NCI-H524 treated with DMSO at 0.1 percent for 48 hours (cell line): ENCODE measurements at regions not wholly inside any gene's neighbourhood (a gene's known extent, or its start where the extent isn't known, plus 50 kb on each side); places are given as distances from the start of the nearest gene placed in this dataset.
"Not testable (repeated sequence)": the region's sequence is repeated elsewhere in the genome, so short reads cannot be mapped to it uniquely, and the experiment has no call there.

ENCODE experiments used
- DNase-seq: peaks from one replicate; lab custom pipeline; 2025; lab: John Stamatoyannopoulos, UW

DNA sequence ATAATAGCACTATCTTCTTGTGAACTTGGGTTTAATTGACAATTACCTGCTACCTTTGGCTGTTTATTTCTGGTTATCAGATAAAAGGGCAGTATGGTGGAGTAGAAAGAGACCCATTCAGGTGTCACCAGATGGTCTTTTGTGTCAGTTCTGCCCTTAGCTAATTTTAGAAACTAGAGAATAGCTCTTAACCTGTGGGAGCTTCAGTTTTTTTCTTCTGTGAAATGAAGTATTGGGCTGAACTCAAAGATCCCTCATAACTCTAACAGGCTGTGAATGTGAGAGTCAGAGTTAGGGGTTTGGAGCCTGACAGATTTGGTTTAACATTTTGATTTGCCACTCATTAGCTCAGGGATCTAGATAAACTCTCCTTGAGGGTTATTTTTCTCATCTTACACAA lies 335.2 kb downstream of the PPP1R2C start:
- no peak for DNase-seq

DNA sequence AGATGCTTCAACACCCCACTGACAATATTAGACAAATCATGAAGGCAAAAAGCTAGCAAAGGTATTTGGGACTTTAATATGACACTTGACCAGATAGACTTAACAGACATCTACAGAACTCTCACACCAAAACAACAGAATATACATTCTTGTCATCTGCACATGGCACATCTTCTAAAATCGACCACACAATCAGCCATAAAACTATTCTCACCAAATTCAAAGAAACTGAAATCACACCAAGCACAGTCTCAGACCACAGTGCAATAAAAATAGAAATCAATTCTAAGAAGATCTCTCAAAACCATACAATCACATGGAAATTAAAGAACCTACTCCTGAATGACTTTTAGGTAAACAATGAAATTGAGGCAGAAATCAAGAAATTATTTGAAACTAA lies 340.8 kb downstream of the PPP1R2C start:
- DNase-seq, result no peak

DNA sequence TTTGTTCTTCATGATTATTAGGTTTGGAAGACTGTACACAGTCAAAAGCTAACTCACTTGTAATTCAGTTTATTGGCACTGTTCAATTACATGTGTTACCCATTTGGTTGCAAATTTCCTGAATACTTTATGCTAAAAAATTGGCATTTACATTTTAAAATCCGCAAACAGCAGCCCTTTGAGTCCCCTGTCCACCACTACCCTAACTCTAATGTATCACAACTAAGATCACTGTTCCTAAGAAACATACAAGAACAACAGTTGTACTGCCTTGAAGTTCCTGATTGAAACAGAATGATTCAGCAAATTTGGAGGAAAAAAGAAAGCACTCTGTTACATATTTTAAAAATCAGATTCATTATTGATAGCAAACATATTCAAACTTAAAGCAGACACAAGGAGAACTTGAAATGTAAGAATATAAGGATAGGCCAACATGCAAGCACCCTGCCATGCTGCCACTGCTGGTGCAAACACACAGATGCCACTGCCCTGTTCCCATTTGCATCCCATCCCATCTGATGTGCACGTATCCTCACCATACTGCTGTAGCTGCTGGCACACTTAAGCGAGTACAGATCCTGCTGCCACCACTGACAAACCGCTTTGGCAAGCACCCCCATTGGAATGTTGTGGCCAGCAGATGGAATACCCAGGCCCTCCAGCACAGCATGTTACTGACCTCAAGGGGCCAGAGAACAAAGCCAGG lies 343.4 kb downstream of the PPP1R2C start:
- DNase-seq, result no peak

DNA sequence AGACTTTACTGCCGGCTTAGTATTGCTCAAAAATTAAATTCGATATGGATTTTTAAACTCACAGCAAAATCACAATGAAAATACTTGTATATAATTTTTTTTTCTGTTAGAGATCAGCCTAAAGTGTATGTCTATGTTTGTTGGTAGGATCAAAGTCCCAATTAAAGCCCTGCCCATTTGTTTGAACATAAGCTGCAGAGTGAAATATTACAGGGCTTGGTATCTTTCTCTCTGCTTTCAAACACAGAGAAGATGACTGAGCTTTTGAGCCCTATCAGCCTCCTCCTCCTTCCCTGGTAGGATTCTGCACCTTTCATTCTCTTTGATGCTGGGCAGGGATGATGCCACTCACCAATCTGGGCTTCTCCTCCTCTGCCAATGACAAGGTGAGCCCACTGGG lies 345.4 kb downstream of the PPP1R2C start:
- DNase-seq, result no peak

DNA sequence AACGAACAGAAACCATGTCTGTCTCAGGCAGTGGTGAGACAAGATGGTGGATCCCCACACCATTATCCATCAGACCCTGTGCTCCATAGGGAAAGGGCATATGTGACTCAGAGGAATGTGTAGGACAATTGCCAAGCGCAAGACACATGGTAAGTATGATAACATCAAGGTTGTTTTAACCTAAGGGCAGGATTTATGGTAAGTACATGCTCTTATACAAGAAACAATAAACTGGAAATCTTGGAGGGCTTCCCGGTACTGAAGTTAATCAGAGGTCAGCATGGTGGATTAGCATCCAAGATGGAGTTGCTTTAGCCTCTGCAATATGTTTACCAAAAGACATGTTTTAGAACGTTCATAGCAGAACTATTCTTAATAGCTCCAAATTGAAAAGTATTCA lies 355.0 kb downstream of the PPP1R2C start:
- no peak for DNase-seq

DNA sequence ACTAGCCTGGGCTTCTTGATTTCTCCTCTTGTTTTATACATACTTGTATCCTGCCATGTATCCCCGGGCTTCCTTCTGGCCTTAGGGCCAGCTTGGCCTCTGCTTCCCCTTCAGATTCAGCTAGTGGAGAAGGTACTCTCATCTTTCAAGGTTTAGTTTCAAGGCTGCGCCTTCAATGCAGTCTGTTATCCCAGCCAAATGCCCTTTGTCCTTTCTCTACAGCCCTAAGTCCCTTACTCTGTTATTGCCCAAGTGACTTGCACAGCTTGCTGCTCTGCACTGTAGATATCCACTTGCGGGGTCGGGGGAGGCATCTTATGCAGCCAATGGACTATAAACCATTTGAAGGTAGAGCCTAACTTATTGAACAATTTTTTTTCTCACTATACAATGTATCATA lies 357.5 kb downstream of the PPP1R2C start:
- no peak for DNase-seq

DNA sequence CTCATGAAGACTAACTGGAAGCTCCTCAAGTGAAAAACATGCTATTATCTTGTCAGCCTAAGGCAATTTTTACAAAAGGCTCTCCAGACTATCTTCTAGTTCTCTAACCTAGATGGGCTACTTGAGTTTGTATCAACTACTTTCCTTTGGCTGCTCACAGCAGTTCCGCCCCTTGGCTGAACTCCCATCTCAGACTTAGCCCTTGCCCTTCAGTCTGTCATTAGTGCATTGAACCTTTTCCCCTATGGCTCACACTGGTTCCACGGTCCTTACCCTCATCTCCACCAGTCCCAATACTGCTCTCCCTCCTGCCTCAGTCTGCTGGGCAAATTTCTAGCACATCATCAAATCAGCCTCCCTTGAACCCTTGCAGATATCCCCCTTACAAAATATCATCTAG lies 362.3 kb downstream of the PPP1R2C start:
- no peak for DNase-seq

DNA sequence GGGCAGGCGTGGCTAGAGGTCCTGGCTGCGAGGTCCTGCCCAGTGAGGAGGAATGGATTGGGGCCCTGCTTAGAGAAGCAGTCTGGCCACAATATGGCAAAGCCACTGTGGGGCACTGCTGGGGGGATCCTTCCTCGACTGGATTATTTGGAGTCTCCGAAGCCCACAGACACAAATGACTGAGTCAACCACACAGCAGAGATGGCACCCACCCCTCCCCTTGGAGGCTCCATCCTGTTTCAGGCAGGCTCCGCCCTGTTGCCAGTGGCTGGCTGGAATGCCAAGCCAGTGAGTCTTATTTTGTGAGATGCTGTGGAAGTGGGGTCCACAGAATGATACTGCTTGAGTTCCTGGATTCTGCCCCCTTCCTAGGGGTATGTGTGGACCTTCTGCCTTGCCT lies 363.9 kb downstream of the PPP1R2C start:
- DNase-seq, result no peak

DNA sequence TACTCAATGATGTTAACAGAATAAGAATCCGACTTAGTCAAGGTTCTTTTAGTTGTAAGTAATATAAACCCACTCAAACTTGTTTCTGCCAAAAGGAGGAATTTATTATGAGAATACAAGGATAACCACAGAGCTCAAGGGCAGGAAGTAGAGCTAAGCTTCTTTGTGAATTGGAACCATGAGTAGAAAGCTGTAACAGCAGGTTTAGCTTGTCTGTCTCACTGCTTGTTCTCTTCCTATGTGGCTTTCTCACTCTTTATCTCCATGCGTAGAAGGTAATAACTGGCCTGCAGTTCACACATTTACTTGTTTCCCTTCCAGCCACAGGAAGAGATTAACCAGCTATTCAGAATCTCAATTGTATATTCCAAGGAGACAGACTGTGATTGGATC lies 378.3 kb downstream of the PPP1R2C start:
- DNase-seq, result no peak

DNA sequence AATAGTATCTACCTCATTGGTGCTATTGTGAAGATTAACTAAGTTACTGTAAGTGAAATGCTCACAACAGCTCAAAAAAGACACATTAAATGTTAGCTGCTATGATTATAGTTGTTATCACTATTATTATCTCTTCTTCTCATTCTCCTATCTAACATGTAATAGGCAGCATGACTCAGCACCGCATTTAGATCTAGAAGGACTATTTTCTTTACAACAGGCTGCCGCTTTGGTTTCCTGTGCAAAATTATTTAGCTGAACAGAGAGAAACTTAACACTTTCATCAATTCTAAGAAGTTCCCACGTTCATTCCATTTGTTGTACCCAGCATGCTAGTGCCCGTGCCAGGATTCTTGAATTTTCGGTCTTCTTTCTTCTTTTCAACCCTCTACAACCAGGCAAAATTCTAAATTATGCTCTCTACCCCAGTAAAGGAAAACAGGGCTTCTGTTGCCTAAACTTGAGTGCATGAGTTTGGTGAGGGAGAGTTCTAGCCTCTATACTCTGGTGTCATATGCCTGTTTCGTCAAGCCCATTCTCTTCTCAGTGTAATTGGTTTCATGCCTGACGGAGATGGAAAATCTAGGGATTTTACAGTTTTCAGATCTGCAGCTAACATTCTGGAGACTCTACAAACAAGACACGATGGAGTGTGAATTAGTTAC lies 378.9 kb downstream of the PPP1R2C start:
- DNase-seq, result no peak

DNA sequence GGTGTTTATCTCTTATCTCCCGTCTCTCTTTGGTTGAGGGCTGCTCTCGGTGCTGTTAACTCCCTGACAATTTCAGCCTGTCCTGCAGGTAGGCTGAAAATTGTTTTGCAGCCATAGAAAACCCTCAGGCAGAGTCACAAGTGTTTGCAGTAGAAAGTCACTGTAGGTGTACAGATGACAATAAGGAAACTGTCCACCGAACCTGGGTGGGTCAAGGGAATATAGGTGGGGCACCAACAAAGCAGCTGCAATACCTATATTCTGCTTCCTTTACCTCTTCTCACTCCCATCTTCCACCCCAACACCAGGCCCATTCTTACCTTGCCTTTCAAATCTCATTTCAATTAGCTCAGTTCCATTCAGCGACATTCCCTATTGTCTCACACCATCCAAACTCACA lies 381.8 kb downstream of the PPP1R2C start:
- no peak for DNase-seq

DNA sequence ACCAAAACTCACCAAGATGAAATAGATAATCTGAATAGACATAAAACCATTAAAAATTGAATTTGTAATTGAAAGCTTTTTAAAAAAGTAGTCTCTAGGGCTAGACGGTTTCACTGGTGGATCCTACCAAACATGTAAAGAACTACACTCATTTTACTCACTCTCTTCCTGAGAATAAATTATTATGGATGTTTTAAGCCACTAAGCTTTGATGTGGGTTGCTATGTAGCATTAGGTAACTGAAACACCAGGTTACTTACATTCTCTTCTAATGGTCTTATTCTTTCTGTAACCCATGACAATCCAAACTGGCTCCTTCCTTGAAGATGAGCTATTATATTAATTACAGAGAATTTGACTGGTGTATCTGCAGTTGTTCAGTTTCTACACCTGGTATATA lies 385.1 kb downstream of the PPP1R2C start:
- DNase-seq, result no peak

DNA sequence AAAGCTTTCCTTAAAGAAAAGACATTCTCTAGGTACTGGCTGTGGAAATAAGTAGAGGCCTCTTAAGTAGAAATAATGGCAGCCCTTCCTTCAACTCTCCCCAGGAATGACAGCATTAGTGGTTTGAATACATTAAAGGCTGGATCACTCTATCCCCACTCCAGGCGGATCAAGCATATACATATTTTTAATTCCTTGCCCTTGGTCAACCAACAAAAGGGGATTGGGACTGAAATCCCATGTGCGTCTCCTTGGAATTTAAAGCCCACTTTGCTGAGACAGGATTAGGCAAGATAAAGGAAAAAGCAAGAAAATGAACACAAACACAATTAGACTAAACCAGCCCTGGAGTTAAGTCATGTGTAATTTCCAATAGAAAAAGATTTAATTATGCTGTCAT lies 391.3 kb downstream of the PPP1R2C start:
- no peak for DNase-seq

DNA sequence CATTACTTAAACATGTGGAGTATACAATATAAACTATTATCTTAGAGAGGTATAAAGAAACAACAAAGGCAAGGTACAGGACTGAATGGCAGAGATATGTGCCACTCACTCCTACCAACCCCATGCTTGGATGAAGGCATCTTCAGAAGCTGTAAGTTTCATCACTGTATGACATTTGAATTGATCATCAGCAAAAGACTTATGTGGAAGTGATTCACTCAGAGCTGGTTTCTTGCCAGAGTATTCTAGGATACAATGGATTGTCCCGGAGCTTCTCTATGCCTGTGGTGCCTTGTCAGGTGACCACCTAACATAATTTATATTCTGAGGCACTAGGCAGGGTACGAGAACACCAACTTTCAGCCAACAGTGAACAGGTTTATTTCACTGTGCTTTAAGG lies 392.2 kb downstream of the PPP1R2C start:
- no peak for DNase-seq

DNA sequence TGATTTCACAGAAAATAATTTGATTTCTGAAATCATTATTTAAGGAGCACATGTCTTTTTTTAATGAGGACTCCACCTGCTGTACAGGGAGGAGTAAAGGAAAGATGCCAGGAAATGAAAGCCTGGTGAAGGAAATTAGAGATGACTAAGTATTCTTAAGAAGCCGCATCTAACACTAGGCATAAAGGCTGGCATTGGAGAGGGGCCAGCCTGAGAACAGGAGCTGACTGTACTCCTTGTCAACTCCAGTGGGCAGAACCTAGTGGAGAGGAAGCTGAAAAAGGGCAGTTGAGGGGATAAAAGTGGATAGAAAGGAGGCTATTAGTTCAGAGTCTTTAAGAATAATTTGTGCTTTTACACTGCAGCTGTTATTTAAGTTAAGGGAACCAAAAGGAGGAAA lies 393.0 kb downstream of the PPP1R2C start:
- DNase-seq, result no peak

DNA sequence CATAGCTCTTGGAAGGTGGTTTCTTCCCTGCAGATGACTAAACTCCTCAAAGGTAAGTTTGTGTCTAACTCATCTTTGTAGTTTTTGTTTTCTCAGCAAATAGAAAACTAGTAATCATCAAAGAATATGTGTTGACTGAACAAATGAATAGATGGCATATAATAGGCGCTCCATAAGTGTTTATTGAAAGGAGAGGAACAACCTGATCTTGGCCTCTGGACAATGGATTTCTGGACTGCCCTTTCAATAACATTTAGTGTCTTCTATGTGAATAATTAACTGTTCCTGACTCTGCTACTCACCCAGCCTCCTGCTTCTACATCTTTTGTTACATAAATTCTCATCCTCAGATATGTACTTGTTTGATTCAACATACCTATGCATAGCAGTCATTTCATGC lies 399.1 kb downstream of the PPP1R2C start:
- DNase-seq, result no peak

DNA sequence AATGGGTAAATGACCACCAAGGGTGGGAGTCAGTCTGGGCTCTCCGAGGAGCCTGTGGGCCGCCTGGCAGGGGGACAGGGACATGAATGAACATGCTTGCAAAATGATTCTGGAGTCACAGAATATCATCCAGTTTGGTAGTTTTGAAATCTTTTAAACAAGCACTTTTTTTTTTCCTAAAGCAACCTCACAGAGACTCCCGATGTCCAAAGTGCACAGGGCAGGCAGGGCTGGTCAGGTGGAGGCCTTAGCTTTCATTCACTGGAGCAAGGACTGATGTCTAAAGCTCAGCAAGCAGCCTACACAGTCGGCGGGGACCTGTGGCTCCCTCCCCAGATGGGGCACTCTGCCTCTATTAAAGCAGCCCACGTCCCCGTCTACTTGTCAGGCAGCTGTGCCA lies 402.9 kb downstream of the PPP1R2C start:
- no peak for DNase-seq

DNA sequence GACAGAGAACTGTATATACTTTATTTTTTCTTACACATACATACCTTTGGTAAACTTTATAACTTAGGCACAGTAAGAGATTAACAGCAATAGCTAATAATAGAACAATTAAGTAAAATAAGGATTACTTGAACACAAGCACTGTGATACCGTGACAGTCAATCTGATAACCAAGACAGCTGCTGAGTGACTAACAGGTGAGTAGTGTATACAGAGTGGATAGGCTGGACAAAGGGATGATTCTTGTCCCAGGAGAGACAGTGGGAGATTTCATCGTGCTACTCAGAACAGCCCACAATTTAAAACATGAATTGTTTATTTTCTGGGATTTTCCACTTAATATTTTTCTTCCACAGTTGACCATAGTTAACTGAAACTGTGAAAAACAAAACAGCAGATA lies 411.8 kb downstream of the PPP1R2C start:
- no peak for DNase-seq

DNA sequence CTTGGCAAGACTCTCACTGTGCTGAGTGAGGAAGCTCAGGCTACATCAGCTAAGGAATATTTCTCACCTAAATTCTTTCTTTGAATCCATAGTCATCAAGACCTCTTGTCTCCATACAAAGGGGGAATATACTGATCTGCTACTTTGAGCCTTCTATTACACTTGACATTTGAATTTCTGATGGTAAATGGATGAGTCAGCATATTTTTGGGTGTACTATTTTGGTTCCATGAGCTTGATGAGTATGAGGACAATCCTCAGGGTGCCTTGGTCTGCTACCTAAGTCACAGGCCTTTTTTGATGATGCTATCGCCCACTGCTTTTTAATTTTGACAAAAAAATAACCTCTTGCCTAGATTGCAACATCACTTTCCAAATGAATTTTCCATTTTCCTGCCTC lies 415.7 kb downstream of the PPP1R2C start:
- no peak for DNase-seq

DNA sequence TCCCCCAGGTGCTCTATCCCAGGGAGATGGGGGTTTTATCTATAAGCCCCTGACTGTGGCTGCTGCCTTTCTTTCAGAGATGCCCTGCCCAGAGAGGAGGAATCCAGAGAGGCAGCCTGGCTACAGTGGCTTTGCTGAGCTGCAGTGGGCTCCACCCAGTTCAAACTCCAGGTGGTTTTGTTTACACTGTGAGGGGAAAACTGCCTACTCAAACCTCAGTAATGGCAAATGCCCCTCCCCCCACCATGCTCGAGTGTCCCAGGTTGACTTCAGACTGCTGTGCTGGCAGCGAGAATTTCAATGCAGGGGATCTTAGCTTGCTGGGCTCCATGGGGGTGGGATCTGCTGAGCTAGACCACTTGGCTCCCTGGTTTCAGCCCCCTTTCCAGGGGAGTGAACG lies 419.6 kb upstream of the CASK start:
- DNase-seq, result not testable (repeated sequence)
